Muscle of arm (tissue), 1 donor: ENCODE measurements at regions not wholly inside any gene's neighbourhood (a gene's known extent, or its start where the extent isn't known, plus 50 kb on each side); places are given as distances from the start of the nearest gene placed in this dataset.

Experiments
- DNase-seq: peaks from one replicate; pipeline ENCODE4 v3.0.0-alpha.2; 2013

DNA sequence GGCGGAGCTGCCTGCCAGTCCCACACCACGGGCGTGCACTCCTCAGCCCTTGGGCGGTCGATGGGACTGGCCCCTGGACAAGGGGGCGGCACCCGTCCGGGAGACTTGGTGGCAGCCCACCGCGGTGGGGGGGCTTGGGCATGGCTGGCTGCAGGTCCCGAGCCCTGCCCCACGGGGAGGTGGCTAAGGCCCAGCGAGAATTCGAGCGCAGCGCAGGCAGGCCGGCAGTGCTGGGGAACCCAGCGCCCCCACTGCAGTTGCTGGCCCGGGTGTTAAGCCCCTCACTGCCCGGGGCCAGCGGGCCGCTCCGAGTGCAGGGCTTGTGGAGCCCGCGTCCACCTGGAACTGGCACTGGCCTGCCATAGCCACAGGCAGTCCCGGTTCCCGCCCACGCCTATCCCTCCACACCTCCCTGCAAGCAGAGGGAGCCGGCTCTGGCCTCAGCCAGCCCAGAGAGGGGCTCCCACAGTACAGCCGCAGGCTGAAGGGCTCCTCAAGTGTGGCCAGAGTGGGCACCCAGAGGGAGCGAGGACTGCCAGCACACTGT is 742.9 kb upstream of the DDX18 start:
- no peak for DNase-seq

- DNase-seq = no peak
Observed at GRCh38 chr2:117074756-117075155, 739.7 kb upstream of the DDX18 start.

GRCh38 chr2:117085256-117085655 is 729.2 kb upstream of the DDX18 start:
- DNase-seq = no peak

- DNase-seq = no peak
Observed at GRCh38 chr2:117085737-117086136, 728.8 kb upstream of the DDX18 start.

DNA sequence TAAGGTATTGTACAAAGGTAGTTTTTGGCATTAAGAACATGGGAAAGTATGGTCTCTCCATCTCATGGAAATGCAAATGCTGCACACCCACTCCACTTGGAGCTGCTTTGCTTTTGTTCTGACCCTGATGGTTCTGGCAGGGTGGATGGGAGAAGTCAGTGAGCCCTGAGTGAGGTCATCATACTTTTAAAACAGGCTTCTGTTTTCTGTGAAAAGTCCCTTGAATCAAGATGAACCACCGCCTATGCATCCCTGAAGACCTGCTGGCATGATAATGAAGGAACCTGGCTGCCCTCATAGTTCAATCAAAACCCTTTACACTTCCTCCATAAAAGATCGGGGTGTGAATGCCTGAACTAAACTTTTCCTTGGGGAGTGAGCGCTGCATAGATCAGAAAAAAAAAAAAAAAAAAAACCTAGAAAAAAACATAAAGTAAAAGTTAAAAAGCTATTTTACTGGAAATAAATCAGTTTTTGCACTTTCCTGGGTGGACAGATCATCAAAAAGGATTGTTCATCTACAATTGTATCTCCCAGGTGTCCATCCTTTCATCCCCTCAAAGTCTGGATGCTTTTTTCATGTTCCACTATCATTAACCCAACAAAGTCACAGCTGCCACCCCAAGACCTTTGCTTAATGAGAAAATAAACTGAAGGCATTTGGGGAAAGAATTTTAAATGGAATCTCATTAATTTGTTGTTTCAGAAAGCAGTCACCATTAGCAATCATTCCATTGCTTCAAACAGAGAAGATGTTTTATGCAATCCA is 728.1 kb upstream of the DDX18 start:
- DNase-seq = no peak

GRCh38 chr2:117086943-117087250 is 727.6 kb upstream of the DDX18 start:
- no peak for DNase-seq

DNA sequence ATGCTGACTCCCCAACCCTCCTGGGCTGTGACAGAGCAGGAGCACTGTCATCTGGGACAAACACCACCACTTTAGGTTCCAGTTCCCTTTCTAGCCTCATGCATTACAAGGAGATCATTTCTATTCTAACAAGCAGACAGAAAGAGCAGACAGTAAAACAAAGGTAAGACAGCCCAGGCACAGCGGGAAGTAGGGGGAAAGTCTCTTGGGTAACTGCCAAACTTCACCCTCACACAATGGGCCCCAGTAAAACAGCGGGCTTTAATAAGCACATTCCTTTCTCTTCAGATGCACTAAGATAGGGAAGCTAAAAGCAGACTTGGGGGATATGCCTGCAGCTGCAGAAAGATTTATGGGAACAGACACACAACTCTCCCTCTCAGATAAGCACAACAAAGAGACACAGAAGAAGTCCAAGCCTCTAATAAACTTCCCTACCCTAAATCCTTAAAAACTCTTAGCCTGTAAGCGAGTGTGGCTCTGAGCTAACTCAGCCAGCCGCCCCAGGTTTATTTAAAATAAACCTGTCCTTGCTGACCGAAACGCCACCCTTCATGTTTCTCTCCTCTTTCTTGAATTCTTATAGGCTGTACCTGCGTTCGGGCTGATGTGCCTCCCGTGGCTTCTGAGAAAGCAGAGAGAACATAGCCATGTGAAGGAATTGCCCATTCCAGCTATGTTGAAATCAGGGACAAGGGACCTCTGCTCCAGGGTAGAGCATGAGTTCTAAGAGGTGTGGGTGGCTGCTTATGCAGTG is 726.8 kb upstream of the DDX18 start:
- DNase-seq = no peak

DNA sequence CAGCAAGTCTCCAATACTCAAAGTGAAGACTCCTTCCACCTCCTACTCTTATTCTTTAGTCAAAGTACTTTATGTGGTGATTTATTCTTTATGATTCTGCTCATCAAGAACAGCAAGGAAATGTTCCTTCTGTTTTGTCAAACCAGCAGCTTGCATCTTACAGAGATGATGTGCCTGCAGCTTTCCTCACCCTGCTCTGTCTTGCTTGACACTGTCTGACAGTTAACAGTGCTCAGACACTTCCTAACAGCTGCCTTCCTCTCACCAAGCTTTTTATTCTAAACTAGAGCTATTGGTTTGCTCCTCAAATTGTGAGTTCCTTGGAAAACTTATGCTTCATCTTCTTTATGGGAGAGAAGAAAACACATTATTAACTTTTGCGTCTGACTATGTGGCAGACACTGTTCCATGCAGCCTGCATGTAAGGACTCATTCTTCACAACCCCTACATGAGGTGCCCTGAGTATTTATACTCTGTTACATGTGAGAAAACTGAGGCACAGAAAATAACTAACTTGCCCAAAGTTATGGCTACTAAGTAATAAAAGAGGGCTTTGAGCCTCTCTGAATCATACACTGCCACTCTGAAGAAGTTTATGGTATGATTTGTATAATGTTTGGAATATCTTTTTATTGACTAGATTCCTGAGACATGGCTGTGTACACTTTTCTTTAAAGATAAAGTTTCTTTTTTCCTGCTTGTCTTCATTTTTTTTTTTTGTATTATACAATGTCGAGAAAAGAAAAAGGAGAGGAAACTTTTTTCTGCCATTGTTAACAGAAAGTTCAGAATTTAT is 723.3 kb upstream of the DDX18 start:
- DNase-seq = no peak

- DNase-seq = no peak
Observed at GRCh38 chr2:117101613-117102012, 712.9 kb upstream of the DDX18 start.

DNA sequence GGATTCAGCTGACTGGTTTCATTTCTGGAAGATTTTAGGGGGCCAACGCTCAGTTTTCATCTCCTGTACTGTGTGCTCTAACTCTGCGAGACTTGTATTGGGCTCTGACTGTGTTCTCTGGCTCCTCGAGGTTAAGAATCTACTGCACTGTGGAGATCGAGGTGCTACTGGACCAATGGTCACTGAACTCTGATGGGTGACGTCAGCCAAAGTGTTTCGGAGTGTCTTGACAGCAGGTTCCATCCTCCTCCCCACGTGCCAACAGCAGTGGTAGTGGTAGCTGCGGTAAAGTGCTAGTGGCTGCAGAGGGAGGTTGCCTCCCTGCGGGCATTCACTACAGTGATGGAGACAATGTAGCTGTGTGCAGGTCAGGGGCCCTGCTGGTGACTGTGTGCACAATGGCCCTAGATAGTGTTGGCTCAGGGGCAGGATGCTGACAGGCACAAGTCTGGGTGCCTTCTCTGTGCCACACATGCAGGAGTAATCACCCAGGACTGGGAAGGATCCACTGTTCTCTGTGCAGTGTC is 705.7 kb upstream of the DDX18 start:
- DNase-seq = no peak

DNA sequence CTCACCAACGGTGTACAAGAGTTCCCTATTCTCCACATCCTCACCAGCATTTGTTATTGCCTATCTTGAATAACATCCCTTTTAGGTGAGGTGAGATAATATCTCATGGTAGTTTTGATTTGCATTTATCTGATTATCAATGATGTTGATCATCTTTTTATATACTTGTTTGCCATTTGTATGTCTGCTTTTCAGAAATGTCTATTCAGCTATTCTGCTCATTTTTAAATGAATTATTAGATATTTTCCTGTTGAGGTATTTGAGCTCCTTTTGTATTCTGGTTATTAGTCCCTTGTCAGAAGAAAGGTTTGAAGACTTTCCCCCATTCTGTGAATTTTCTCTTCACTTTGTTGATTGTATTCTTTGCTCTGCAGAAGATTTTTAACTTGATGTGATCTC is 695.5 kb upstream of the DDX18 start:
- no peak for DNase-seq

- no peak for DNase-seq
Observed at GRCh38 chr2:117123362-117123761, 691.1 kb upstream of the DDX18 start.

DNA sequence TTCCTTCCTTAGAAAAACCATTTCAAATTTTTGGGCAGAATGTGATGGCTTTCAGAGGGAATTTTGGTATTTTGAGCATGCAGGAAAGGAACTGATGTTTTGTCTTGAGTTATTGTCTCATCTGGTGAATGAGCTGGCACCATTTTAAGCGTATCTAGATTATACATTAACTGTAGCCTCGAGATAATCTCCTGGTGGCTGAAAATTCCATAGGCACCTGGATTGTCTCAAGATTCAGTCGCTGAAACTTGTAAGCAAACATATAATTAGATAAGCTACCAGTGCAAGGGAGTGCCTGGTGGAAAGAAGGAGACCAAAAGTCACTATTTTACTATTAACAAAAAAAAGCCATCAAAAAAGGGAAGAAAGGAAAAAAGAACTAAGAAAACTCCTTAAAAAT is 687.8 kb upstream of the DDX18 start:
- no peak for DNase-seq

DNA sequence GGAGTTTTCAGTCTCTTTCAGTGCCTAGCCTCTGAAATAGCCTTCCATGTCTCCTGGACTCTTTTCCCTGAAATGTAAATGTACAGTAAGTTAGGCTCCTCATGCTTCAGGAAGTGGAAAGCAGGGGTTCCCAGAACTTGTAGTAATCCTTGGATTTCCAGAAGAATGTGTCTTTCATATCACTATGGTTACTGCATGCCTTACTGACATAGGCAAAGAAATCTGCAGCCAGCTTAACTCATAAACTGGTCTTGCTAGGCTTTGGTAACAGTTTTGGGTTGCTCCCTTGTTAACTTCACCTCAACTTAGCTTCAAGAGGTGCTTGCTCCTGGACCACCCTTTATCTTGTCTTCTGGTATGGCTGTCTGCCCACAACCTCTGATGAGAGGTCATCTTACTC is 686.8 kb upstream of the DDX18 start:
- no peak for DNase-seq

DNA sequence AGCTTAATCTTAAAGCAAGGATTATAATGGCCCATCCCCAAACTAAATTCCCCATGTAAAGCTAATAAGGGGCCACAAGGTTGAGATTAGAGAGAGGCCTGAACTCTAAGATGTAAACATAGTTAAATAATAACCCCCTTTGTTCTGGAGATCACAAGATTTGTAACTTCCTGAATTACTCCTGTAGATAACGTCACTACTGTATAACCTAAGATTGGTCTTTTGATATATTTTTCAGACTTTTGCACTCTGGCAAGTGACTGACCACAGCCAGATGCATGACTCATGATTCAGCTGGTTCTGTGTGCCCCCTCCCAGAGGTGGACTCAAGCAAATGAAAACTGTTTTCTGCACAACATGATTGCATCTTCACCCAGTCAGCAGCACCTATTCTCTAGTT is 686.0 kb upstream of the DDX18 start:
- DNase-seq = no peak

- DNase-seq = no peak
Observed at GRCh38 chr2:117137371-117137770, 677.1 kb upstream of the DDX18 start.

DNA sequence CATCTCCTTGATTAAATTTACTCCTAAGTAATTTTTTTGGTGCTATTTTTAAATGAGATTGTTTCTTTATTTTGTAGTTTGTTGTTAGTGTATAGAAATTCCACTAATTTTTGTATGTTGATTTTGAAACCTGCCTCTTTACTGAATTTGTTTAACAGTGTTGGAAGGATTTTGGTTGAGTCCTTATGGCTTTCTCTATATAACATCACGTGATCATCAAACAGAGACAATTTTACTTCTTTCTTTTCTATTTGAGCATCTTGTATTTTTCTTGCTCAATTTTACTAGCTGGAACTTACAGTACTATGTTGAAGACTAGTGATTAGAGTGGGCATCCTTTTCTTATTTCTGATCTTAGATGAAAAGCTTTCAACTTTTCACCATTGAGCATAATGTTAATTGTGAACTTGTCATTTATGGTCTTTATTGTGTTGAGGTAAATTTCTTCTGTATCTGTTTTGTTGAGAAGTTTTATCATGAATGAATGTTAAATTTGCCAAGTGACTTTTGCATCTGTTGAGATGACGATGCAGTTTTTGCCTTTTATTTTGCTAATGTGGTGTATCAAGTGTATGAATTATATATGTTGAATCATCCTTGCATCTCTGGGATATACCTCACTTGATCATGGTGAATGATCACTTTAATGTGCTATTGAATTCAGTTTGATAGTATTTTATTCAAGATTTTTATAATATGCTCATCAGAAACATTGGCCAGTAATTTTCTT is 645.3 kb upstream of the DDX18 start:
- no peak for DNase-seq

DNA sequence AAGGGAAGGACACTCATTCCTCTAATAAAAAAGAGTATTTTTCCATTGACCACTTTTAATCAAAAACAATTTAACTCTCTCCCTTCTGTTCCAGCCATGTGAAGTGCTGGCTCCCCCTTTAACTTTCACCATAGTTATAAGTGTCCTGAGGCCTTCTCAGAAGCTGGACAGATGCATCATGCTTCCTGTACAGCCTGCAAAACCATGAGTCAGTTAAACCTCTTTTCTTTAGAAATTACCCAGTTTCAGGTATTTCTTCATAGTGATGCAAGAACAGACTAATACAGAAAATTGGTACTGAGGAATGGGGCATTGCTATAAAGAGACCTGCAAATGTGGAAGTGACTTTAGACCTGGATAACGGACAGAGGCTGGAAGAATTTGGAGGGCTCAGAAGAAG is 643.6 kb upstream of the DDX18 start:
- no peak for DNase-seq

DNA sequence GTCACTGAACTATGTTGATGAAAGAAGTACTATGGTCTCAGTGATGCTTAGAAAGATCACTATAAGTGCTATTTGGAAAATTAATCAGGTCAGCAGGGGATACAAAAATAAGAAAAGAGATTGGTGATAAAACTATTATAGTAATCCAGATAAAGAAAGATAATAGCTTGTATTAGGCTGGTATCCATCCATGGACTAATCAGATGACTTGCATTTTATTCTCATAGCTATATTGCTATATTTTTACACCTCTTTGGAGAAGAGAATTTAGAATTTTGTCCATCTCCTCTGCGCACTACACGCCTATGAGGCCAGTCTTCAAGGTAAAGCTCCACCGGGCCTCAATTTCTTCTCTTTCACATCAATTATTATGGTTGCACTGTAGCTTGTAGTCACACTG is 635.1 kb upstream of the DDX18 start:
- DNase-seq = no peak

DNA sequence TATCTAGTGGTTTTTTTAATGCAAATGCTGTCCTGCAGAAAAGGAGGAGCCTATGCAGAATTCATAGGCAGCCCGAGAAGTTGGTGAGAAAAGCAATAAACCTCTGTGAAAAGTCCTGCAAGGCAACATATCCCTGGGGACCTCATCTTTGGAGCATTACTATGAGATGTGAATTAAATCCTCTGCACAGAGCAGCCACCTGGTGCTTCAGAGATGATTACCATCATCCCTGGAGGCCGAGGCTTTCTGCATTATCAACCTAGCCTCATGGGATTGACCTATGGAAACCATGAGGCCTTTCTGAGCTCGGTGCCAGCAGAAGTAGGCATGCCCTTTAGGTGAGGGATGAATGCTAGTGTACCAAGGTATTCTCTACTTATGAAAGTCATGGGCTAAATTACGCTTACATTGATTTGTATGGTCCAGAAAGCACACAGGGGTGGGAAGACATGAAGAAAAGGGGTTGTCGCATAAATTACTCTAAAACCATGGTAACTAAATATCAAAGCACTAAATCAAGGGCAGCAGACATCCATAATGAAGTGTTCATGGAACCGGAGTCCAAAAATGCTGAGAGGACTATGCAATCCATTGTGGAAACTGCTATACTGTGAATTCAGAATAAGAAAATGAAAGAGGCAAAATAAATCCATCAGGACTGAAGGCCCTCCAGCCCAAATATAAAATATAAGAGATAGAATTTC is 623.5 kb upstream of the DDX18 start:
- DNase-seq = no peak

GRCh38 chr2:117195381-117195780 is 619.1 kb upstream of the DDX18 start:
- no peak for DNase-seq
